Activated CD4-positive, alpha-beta T cell treated with anti-CD3 and anti-CD28 coated beads, Interleukin-2, amount 10 ng/mL, durations not matched to agents 24 days and 14 days (primary cell): ENCODE measurements at regions not wholly inside any gene's neighbourhood (a gene's known extent, or its start where the extent isn't known, plus 50 kb on each side); places are given as distances from the start of the nearest gene placed in this dataset.
A peak's percentile ranks its signal among the peaks of the same experiment; 100 is the strongest.

Experiments
- DNase-seq: peaks from one replicate; pipeline ENCODE4 v3.0.0; 2022
- H3K27ac Mint-ChIP-seq: one replicate; pipeline ENCODE4 v1.8.0; 2022; ENCODE audit warnings: mild to moderate bottlenecking, mixed read lengths
- H3K27me3 Mint-ChIP-seq: one replicate; pipeline ENCODE4 v1.8.0; 2022; ENCODE audit warnings: mixed read lengths
- H3K36me3 Mint-ChIP-seq: one replicate; pipeline ENCODE4 v1.8.0; 2022; ENCODE audit warnings: low read depth, mild to moderate bottlenecking, mixed read lengths
- H3K4me1 Mint-ChIP-seq: one replicate; pipeline ENCODE4 v1.8.0; 2021; ENCODE audit warnings: mixed read lengths
- H3K4me3 Mint-ChIP-seq: one replicate; pipeline ENCODE4 v1.8.0; 2022; ENCODE audit warnings: mild to moderate bottlenecking, moderate library complexity, mixed read lengths
- H3K9me3 Mint-ChIP-seq: one replicate; pipeline ENCODE4 v1.8.0; 2021; ENCODE audit warnings: mixed read lengths
- intact Hi-C: fragments of 100-400 bp; cut with micrococcal nuclease; formaldehyde crosslinking; loops from one replicate; pipeline ENCODE4 v1.15.1; 2023

DNA sequence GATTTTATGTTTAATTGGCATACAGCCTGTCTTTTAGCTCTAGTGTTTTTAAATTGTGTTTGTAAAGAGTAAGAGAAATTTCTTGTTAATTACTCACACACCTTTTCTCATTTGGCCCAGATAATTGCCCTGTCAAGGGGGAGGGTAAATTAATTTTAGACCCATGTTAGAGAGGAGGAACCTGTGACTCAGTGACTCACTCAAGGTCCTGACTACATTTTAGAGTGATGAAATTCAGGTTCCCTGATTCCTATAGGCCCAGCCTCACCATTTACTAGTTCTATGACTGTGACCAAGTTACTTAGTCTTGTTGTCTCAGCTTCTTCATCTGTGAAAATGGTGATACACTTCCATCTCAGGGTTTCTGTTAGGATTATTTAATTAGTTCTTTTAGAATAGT, 125.2 kb upstream of the DPH6 start:
- Mint-ChIP-seq H3K27me3 (no peaks in the 10 kb centered on the region), H3K4me1 (peaks cover 10% of the 10 kb centered on the region), H3K9me3 (no peaks in the 10 kb centered on the region), H3K4me3 (no peak overlapping the region), H3K36me3 (no peaks in the 10 kb centered on the region), H3K27ac (no peak overlapping the region)
- DNase-seq = no peak
- intact Hi-C loops = no loop called here

DNA sequence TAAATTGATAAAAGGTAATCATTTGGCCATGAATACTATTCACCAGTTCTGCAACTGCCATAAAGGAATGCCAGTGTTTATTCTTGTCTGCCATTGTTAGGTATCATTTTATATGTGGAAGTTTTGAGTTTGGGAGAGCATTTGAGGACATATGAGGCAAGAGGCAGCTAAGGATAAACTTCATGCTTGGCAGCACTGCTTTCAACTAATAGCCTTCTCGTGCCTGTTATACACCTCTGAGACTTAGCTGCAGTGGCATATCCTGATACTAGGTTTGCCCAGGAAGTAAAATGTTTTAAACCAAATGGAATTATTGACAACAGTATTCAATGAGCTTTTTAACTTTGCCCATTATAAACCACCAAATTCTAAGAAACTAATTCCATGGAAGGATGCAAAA, 126.0 kb upstream of the DPH6 start:
- H3K9me3 Mint-ChIP-seq = no peaks in the 10 kb centered on the region
- intact Hi-C loops = loop anchor here (2.0 kb wide), 1 partner anchor 13 kb away; no protein-coding TSS in a partner anchor
- no peak overlapping the region for H3K4me3 Mint-ChIP-seq
- peaks cover 10% of the 10 kb centered on the region for H3K4me1 Mint-ChIP-seq
- DNase-seq = no peak
- H3K27ac Mint-ChIP-seq = no peak overlapping the region
- H3K27me3 Mint-ChIP-seq = no peaks in the 10 kb centered on the region
- no peaks in the 10 kb centered on the region for H3K36me3 Mint-ChIP-seq

DNA sequence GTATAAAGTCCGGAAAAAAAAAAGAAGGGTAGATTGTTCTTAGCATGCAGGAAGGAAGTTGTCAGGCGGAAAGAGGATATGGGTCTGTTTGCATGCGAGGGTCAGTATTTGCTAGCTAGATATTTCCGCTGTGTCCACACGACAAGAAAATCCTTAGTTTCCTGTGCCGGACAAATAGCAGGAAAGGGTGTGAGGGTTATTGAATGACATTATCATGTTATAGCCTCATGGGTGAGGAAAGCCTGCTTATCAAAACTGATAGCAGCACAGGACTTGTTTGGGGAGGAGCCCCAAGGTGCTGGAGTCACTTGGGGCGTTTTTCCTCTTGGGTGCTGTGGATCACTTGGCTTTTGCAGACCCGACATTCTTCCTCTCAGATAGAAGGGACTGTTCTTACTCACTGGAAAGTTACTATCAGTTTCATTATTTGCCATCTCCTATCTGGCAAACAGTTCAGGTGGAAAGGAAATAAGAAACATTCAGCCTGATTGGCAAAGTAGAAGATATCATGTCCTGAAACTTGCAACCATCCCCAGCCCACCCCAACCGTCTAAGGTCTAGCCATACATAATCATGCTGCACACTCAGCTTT, 127.2 kb upstream of the DPH6 start:
- H3K27me3 Mint-ChIP-seq = no peaks in the 10 kb centered on the region
- no peaks in the 10 kb centered on the region for H3K36me3 Mint-ChIP-seq
- intact Hi-C loops = loop anchor here (2.0 kb wide), 1 partner anchor 14 kb away; no protein-coding TSS in a partner anchor
- H3K27ac Mint-ChIP-seq = no peak overlapping the region
- H3K4me3 Mint-ChIP-seq = peak overlapping the region; percentile 36
- DNase-seq = peak; percentile 58
- peaks cover 8% of the 10 kb centered on the region for H3K4me1 Mint-ChIP-seq
- no peaks in the 10 kb centered on the region for H3K9me3 Mint-ChIP-seq

- Mint-ChIP-seq H3K27me3 (peaks cover 3% of the 10 kb centered on the region), H3K36me3 (no peaks in the 10 kb centered on the region), H3K4me3 (no peak overlapping the region), H3K9me3 (no peaks in the 10 kb centered on the region), H3K27ac (no peak overlapping the region), H3K4me1 (peaks cover 8% of the 10 kb centered on the region)
- no peak for DNase-seq
- intact Hi-C loops = no loop called here
Measured at GRCh38 chr15:35674873-35675781, 129.2 kb upstream of the DPH6 start.

DNA sequence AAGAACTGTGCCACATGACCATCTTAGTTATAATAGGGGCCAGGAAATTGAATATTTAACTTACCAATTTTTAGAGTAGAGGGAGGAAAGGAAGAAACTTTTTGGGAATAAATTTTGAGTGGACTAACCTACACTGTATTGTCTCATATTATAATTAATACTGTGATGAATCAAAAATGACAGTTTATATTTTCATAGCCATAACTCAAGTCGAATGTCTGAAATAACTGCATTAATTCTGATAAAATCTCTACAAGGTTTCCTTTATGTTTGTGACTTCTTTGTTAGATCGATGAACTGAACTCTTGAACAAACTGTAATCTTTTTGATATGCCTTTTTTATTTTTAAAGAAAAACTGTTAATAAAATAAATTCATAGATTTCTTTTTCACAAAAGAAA, 132.8 kb upstream of the DPH6 start:
- DNase-seq = no peak

GRCh38 chr15:35679186-35679585, 133.2 kb upstream of the DPH6 start:
- H3K27ac Mint-ChIP-seq = no peak overlapping the region
- no peaks in the 10 kb centered on the region for H3K4me1 Mint-ChIP-seq
- intact Hi-C loops = no loop called here
- no peaks in the 10 kb centered on the region for H3K36me3 Mint-ChIP-seq
- peaks cover 12% of the 10 kb centered on the region for H3K27me3 Mint-ChIP-seq
- no peak overlapping the region for H3K4me3 Mint-ChIP-seq
- DNase-seq = no peak
- no peaks in the 10 kb centered on the region for H3K9me3 Mint-ChIP-seq

More for the DNA sequence above, 132.8 kb upstream of the DPH6 start:
- Mint-ChIP-seq H3K27ac (no peak overlapping the region), H3K9me3 (no peaks in the 10 kb centered on the region), H3K4me3 (no peak overlapping the region), H3K4me1 (no peaks in the 10 kb centered on the region), H3K27me3 (peaks cover 11% of the 10 kb centered on the region), H3K36me3 (no peaks in the 10 kb centered on the region)
- intact Hi-C loops = no loop called here

DNA sequence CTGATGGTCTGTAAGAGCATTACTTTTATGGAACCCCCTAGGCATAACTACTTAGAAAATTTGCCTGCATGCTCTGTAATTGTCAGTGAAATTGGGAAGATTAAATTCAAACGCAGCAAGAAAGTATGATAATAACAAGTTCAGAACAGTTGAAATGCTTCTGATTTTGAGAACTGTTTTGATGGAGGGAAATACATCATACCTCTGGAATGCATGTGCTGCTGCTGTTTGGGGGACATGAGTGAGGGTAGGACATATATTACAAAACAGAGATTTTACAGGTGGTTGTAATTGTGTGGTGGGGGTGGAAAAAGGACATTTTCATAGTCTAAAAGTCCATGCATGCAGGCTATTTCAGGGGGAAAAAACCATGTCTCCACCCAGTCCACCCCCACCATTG, 135.0 kb upstream of the DPH6 start:
- H3K36me3 Mint-ChIP-seq = no peaks in the 10 kb centered on the region
- H3K27ac Mint-ChIP-seq = no peak overlapping the region
- intact Hi-C loops = no loop called here
- H3K27me3 Mint-ChIP-seq = peaks cover 16% of the 10 kb centered on the region
- DNase-seq = no peak
- H3K4me3 Mint-ChIP-seq = no peak overlapping the region
- no peaks in the 10 kb centered on the region for H3K9me3 Mint-ChIP-seq
- H3K4me1 Mint-ChIP-seq = no peaks in the 10 kb centered on the region

- H3K27ac Mint-ChIP-seq = no peak overlapping the region
- H3K9me3 Mint-ChIP-seq = no peaks in the 10 kb centered on the region
- no peak for DNase-seq
- no peaks in the 10 kb centered on the region for H3K36me3 Mint-ChIP-seq
- H3K4me3 Mint-ChIP-seq = no peak overlapping the region
- H3K4me1 Mint-ChIP-seq = no peaks in the 10 kb centered on the region
- peaks cover 18% of the 10 kb centered on the region for H3K27me3 Mint-ChIP-seq
- intact Hi-C loops = no loop called here
Measured at GRCh38 chr15:35686347-35686746, 140.4 kb upstream of the DPH6 start.

DNA sequence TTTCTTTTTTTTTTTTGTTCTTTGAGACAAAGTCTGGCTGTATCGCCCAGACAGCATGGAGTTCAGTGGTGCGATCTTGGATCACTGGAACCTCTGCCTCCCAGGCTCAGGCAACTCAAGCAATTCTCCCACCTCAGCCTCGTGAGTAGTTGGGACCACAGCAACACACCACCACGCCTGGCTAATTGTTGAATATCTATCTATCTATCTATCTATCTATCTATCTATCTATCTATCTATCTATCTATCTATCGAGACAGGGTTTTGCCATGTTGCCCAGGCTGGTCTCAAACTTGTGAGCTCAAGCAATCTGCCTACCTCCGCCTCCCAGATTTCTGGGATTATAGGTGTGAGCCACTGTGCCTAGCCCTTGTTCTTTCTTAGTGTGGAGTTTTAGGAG, 143.3 kb upstream of the DPH6 start:
- H3K9me3 Mint-ChIP-seq = no peaks in the 10 kb centered on the region
- peaks cover 14% of the 10 kb centered on the region for H3K27me3 Mint-ChIP-seq
- H3K36me3 Mint-ChIP-seq = no peaks in the 10 kb centered on the region
- H3K4me3 Mint-ChIP-seq = no peak overlapping the region
- no peak for DNase-seq
- no peaks in the 10 kb centered on the region for H3K4me1 Mint-ChIP-seq
- intact Hi-C loops = no loop called here
- no peak overlapping the region for H3K27ac Mint-ChIP-seq

- intact Hi-C loops = no loop called here
- H3K9me3 Mint-ChIP-seq = no peaks in the 10 kb centered on the region
- H3K4me1 Mint-ChIP-seq = no peaks in the 10 kb centered on the region
- H3K36me3 Mint-ChIP-seq = no peaks in the 10 kb centered on the region
- H3K4me3 Mint-ChIP-seq = no peak overlapping the region
- no peak for DNase-seq
- peaks cover 13% of the 10 kb centered on the region for H3K27me3 Mint-ChIP-seq
- H3K27ac Mint-ChIP-seq = no peak overlapping the region
Measured at GRCh38 chr15:35690089-35690488, 144.1 kb upstream of the DPH6 start.

DNA sequence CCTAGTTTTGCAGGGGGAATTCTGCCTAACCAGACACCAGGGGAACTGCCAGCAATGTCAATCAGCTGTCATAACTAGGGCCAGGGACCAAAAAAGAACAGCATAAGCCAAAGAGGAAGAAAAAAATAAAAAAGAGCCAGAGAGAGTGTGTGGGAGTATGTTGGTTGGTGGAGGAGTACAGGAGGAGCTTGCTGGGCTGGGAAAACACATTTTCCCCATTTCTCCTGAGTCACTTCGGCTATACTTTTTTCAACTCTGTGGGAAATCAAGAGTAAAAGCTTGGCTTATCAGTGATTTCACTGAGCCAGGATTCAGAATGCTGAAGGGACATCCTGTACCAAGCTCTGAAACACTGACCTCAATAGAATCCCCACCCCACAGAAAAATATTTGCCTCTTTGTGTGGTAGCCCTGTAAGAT, 144.7 kb upstream of the DPH6 start:
- Mint-ChIP-seq H3K27me3 (peaks cover 10% of the 10 kb centered on the region), H3K4me1 (no peaks in the 10 kb centered on the region), H3K36me3 (no peaks in the 10 kb centered on the region), H3K9me3 (no peaks in the 10 kb centered on the region), H3K27ac (no peak overlapping the region), H3K4me3 (no peak overlapping the region)
- DNase-seq = no peak
- intact Hi-C loops = no loop called here

DNA sequence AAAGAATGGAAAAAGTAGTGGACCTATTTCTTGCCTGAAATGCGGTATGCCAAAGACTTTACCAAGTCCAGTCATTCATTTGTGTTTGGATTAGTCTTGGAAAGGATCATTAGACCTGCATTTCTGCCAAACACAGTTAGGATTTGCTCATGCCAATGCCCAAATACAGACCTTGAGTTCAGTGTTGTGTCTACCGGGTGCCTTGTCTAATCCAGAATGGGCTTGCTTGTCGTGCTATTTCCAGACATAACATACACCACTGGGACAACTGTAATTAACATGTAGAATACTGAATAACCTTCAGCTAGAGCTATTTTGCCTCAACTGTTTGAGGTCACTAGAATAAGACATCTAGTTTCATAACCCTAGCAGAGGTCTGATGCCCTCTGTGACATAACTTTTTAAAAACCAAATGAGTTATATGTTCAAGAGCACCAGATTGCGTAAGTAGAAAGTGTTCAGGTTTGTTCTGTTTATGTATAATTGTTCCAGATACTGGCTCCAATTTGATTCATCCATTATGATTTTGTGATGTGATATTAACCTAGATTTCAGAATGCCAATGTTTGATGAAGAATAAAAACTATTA, 145.3 kb upstream of the DPH6 start:
- no peak for DNase-seq
- Mint-ChIP-seq H3K4me3 (no peak overlapping the region), H3K36me3 (no peaks in the 10 kb centered on the region), H3K27ac (no peak overlapping the region), H3K27me3 (peaks cover 10% of the 10 kb centered on the region), H3K9me3 (no peaks in the 10 kb centered on the region), H3K4me1 (no peaks in the 10 kb centered on the region)
- intact Hi-C loops = no loop called here

GRCh38 chr15:35691891-35692867, 146.2 kb upstream of the DPH6 start:
- H3K9me3 Mint-ChIP-seq = no peaks in the 10 kb centered on the region
- H3K4me1 Mint-ChIP-seq = no peaks in the 10 kb centered on the region
- peaks cover 7% of the 10 kb centered on the region for H3K27me3 Mint-ChIP-seq
- no peak for DNase-seq
- intact Hi-C loops = no loop called here
- no peaks in the 10 kb centered on the region for H3K36me3 Mint-ChIP-seq
- H3K4me3 Mint-ChIP-seq = no peak overlapping the region
- no peak overlapping the region for H3K27ac Mint-ChIP-seq
